ENCODE measurements at regions not wholly inside any gene's neighbourhood (a gene's known extent, or its start where the extent isn't known, plus 50 kb on each side); places are given as distances from the start of the nearest gene placed in this dataset.
"Not testable (repeated sequence)": the region's sequence is repeated elsewhere in the genome, so short reads cannot be mapped to it uniquely, and the experiment has no call there.

GRCh38 chr6:21282360-21282759 is 311.2 kb upstream of the SOX4 start:
- DNase-seq = not testable (repeated sequence)

DNA sequence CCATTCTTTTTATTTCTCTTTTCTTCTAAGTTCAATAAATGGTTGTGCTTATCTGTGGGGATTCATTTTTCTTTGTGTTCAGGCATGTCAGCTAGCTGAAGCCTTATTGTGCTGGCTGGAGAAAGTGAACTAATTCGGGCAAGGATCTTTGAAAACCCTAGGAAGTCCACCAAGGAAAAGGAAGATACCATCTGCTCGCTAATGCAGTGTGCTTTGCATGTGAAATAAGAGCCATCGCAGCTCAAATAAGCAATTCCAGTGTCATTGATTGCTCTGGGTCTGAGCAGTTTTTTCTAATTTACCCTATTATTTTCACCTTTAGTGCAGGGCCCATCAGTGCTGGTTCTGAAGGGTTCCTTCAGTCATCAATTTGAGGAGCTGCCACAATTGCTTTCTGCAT is 309.4 kb upstream of the SOX4 start:
- no peak for DNase-seq

DNA sequence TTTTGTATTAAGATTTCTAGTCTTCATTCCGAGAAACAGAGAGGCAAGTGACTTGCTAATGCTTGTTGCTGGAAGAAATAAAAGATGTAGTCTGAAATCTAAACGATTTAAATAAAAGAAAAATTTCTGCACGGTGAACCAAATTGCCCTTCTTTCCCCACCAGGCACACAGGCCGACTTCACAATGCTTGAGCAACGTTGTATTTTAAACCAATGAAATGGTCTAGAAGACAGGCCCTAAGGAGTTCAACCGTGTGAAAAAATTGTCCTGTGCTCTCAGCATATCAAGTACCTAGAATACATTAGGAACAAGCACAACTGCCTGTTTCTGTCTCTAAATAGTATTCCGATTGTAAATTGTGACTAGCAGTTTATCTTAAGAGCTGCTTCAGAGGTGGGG is 308.8 kb upstream of the SOX4 start:
- no peak for DNase-seq

- no peak for DNase-seq
Measured at GRCh38 chr6:21294144-21294543, 299.4 kb upstream of the SOX4 start.

DNA sequence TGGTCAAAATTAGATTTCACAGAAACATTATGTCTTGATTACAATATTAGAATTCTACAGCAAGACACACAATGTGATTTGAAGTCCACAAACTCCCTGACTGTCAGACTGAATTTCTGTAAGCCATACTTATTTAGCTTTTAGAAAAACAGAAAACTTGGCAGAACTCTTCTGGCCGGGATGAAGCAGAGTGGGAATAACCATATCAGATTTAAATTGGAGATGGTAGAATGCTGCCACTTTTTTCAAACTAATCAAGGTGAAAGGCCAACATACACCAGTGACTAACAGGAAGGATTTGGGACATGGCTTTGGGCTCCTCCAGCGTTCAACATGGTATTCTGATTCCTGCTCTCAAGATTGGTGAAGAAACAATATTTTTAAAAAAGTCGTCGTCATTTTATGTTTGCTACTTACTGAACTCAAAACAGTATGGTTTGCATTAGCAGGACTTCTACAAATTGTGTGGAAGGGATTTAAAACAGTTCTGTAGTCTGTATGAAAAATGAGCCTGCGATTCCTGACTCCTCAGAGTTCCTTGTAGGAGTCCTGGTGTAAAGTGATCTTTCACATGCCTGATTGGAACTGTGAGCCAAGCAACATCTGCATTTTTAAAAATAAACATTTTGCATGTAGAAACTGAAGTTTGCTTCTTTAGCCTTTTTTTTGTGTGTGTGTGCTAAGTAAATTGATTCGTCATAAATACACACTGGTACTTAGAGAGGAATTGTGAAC is 297.9 kb upstream of the SOX4 start:
- no peak for DNase-seq

DNA sequence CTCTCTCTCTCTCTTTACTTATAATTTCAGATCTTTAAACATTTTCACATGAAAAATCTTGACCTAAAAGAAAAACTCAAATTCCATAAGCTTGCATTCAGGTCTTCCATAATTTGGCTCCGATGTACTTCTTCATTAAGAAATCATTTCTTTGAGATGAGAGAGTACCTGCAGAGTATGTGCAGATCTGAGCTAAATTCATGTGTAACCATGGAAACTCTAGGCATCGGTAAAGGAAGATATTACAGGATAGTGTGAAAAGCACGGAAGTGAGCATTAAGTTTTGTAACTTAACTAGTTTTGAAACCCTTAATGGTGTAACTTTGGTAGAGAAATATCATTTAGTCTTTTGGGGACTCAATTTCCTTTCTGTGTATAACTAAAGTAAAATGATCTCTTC is 295.9 kb upstream of the SOX4 start:
- DNase-seq = no peak

- no peak for DNase-seq
Measured at GRCh38 chr6:21299216-21299615, 294.3 kb upstream of the SOX4 start.

DNA sequence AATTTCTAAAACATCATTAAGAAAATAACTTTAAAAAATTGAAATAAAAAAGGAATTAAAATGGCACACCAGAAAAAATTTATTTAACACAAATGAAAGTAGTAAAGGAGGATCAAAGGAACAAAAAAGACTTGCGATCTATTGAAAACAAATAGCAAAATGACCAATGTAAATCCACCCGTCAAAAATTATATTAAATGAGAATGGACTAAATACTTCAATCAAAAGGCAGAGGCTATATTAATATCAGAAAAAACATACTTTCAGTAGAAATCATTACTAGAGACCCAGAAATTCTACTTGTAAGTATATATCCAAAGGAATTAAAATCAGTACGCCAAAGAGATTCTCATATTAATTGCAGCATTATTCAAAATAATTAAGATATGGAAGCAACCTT is 293.1 kb upstream of the SOX4 start:
- DNase-seq = no peak

GRCh38 chr6:21305893-21306332 is 287.6 kb upstream of the SOX4 start:
- no peak for DNase-seq

DNA sequence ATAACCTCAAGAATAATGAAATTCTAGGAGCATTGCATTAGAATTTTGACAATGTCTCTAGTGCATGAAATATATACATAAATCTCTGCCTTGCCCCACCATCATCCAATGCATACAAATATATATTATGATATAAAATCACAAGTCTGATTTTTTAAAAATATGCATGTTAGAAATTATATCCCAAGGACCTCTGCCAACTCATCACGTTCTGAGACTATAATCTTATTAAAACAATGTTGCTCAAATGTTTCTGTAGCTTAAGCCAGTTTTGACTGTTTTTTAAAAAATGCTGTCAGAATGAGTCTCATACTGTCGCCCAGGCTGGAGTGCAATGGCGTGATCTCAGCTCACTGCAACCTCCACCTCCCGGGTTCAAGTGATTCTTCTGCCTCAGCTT is 287.0 kb upstream of the SOX4 start:
- no peak for DNase-seq

DNA sequence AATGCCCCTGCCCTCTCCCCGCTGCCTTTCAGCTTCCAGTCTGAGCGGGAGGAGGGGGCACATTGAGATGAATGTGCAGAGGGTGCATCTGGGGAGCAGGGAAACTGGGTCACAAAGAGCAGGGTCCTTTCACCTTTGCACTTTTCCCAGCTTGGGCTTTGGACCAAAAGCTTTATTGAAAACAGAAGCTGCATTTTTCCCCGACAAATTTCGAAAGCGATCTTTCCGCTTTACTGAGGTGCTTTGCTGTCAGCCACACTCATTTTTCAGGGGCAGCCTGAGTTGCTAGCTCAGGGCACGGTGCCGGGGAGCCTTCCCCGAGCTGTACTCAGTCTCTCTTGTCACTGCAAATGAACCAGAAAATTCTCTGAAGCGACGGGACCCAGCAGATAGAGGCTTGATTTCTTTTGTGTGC is 283.7 kb upstream of the SOX4 start:
- DNase-seq = no peak

DNA sequence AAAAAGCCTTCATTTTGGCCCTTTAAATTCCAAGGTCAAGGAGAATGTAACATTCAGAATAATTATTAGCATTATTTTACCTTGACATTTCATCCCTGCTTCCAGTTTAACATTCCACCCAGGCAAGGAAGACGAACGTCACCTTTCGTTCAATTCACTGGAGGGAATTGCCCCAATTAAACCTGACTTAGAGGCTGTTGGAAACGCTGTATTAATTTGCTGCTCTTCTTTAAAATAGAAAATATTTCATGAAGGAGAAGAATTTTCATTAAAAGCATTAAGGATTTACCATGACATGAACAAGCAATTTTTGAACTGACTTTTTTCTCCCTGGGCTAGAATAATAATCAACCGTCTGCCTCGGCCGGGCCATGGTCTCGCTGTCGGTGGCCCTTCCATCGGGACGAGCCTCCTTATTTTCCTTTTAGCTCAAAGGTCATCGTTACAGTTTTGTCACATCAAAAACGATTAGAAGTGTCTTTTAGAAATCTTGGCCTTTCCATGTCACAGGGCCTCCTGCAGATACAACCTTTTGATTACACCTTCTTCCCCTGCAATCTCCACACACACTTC is 282.9 kb upstream of the SOX4 start:
- DNase-seq = no peak

DNA sequence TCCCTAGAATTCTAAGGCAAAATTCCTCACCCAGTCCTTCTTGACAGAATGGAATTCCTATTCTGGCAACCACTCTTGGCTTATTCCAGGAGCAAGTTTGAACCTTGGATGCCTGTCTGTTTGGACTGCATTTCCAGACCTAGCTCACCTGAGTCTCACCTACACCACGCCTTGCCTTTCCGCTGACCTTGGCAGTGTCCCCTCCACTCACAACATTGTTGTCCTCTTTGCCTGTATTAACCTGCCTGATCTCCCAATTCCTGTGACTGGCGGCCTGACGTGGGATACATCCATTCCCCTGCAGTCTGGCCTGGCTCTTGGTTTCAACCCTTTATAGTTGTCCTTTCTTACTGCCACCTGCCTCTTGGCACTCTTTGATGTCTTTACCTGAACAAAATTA is 281.4 kb upstream of the SOX4 start:
- no peak for DNase-seq

GRCh38 chr6:21317642-21318041 is 275.9 kb upstream of the SOX4 start:
- no peak for DNase-seq

GRCh38 chr6:21321076-21321475 is 272.5 kb upstream of the SOX4 start:
- no peak for DNase-seq

GRCh38 chr6:21321531-21321930 is 272.0 kb upstream of the SOX4 start:
- DNase-seq = no peak

DNA sequence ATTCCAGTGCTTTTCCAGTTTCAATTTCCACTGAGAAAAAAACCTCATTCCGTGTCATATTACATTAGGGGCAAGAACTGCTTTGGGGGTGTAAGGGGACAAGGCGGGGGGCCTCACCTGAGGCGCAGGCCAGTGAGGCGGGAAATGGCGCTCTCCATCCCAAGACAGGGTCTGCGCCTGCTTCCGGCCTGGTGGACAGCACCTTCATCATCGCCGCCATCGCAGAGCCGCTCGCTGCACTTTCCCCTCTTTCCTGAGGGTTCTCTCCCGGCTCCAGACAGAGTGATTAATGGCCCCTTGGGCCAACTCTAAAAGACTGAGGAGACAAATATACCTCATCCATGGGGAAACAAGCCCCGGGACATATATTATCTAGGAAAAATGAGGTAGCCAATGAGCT is 270.0 kb upstream of the SOX4 start:
- no peak for DNase-seq

GRCh38 chr6:21325201-21325856 is 268.2 kb upstream of the SOX4 start:
- no peak for DNase-seq

- no peak for DNase-seq
Measured at GRCh38 chr6:21327326-21328112, 266.0 kb upstream of the SOX4 start.

DNA sequence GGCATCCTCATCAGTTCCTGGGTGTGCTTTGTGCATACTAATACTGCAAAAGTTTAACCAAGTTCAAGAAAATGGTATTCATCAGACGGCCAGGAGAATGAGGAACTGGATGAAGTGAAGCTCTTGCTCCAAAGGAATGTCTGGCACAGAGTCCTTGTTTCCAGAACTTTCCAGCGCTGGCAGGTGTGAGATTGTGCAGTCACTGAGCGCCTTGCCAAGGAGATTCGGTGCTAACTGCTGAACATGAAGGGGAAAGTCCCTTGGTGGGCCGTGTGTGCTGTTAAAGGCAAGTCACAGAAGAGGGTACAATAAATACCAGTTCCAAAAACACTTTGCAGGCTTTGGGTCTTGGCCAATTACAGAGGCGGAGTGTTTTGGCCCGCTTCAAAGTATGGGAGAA is 262.3 kb upstream of the SOX4 start:
- DNase-seq = no peak

- no peak for DNase-seq
Measured at GRCh38 chr6:21332077-21332476, 261.5 kb upstream of the SOX4 start.

GRCh38 chr6:21332660-21333059 is 260.9 kb upstream of the SOX4 start:
- DNase-seq = no peak

DNA sequence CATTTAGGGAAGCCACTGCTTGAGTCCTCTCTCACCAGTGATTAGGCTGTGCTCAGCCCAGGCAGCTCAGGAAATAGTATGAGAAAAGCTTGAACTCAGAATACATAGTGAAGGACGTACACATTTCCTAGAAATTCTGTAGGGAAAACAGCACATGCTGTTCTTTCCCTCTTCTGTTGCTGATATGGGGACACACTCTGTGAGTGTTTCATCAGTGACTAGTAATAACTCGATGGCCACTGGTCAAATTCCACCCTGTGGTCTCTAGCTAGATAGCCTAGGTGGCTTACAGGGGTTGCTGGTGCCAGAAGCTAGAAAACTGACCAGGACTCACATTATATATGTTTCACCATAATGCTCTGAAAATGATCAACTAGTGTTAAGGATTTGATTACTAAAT is 259.8 kb upstream of the SOX4 start:
- DNase-seq = no peak

DNA sequence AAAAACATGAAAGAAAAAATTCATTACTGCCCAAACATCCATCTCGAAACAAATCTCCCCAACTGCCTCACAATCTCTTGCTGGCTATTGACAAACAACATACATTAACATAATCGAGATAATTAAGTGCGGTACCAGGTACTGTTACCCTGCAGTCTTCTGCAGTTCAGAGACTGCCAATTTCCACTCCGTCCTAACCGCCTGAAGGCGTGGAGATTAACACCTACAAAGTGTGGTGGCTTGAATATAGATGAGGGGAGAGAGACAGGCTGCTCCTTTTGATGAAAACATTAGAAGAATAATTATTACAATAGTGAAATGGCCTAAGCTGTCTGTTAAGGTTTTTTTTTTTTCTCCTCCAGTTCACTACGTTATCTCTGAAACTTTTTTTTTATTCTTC is 258.9 kb upstream of the SOX4 start:
- no peak for DNase-seq
